Mammary epithelial cell (primary cell): ENCODE measurements at regions not wholly inside any gene's neighbourhood (a gene's known extent, or its start where the extent isn't known, plus 50 kb on each side); places are given as distances from the start of the nearest gene placed in this dataset.

Experiments used
- CTCF ChIP-seq, 2 donors: IDR thresholded peaks in 1 of 2; conservative IDR thresholded peaks in 1 of 2; 2 replicates each; pipeline ENCODE4 v1.5.1; 2011 to 2012; ENCODE audit warnings: inconsistent platforms in 2 of 2, low read length in 2 of 2, mild to moderate bottlenecking in 2 of 2, control low read depth in 1 of 2, low read depth in 1 of 2; ENCODE audit not compliant: insufficient read depth in 1 of 2; ENCODE audit errors: extremely low read depth in 1 of 2
- EZH2 ChIP-seq: IDR thresholded peaks from 2 replicates; pipeline ENCODE4 v1.6.1; 2012; ENCODE audit warnings: low read length, inconsistent platforms, borderline replicate concordance

GRCh38 chr2:82182270-82182669 is 1877.7 kb upstream of the LRRTM1 start:
- TF ChIP-seq EZH2, result no peak
- TF ChIP-seq CTCF (conservative IDR thresholded peaks at IDR 0.05 in 1 of 2, IDR thresholded peaks at IDR 0.05 in 1 of 2; ENCODE audit: extremely low read depth in 1 of 2, insufficient read depth in 1 of 2, low read depth in 1 of 2, low read length in 2 of 2), result no peak
